OCI-LY3 (cell line): ENCODE measurements at regions not wholly inside any gene's neighbourhood (a gene's known extent, or its start where the extent isn't known, plus 50 kb on each side); places are given as distances from the start of the nearest gene placed in this dataset.

Source experiments
- H2AFZ ChIP-seq: fragments of 200-600, 300-600 bp; shearing (Covaris generic); 2 replicates; pipeline ENCODE4 v1.6.0; 2014; ENCODE audit warnings: antibody characterized with exemption, low read depth, low read length
- H3K27ac ChIP-seq: fragments of 200-600, 300-600 bp; sonication (generic); 2 replicates; pipeline ENCODE4 v1.5.1; 2014; ENCODE audit warnings: mild to moderate bottlenecking, low read length, moderate library complexity, mixed read lengths
- H3K27me3 ChIP-seq: fragments of 200-600, 300-600 bp; sonication (generic); 2 replicates; pipeline ENCODE4 v1.6.1; 2014; ENCODE audit warnings: low read depth, low read length, mixed read lengths
- H3K36me3 ChIP-seq: fragments of 200-600, 300-600 bp; sonication (generic); replicated peaks from 2 replicates; pipeline ENCODE3; 2014; ENCODE audit warnings: low read depth, low read length, mixed read lengths
- H3K4me1 ChIP-seq: fragments of 300-600, 200-600 bp; sonication (generic); 2 replicates; pipeline ENCODE4 v1.6.1; 2014; ENCODE audit warnings: low read length, mixed read lengths
- H3K4me2 ChIP-seq: fragments of 200-600, 300-600 bp; sonication (generic); 2 replicates; pipeline ENCODE4 v1.6.1; 2014; ENCODE audit warnings: low read length, mixed read lengths
- H3K4me3 ChIP-seq: fragments of 300-600, 200-600 bp; sonication (generic); 2 replicates; pipeline ENCODE4 v1.5.1; 2014; ENCODE audit warnings: antibody characterized with exemption, mild to moderate bottlenecking, low read length, moderate library complexity
- H3K79me2 ChIP-seq: fragments of 300-600, 200-600 bp; shearing (Covaris generic); 2 replicates; pipeline ENCODE4 v1.6.1; 2014; ENCODE audit warnings: mild to moderate bottlenecking, low read length, mixed read lengths
- H3K9ac ChIP-seq: fragments of 300-600, 200-600 bp; shearing (Covaris generic); 2 replicates; pipeline ENCODE4 v1.6.0; 2014; ENCODE audit warnings: mild to moderate bottlenecking, low read length, moderate library complexity
- H3K9me3 ChIP-seq: fragments of 200-600, 300-600 bp; shearing (Covaris generic); 2 replicates; pipeline ENCODE4 v1.6.1; 2014; ENCODE audit warnings: low read length, mixed read lengths; ENCODE audit not compliant: insufficient read depth
- H4K20me1 ChIP-seq: fragments of 200-600, 300-600 bp; sonication (generic); 2 replicates; pipeline ENCODE4 v1.6.1; 2016; ENCODE audit warnings: low read length, mixed read lengths; ENCODE audit not compliant: insufficient read depth
- CTCF ChIP-seq: fragments of 200-600, 300-600 bp; sonication (generic); IDR thresholded peaks from 2 replicates; pipeline ENCODE4 v1.5.1; 2014; ENCODE audit warnings: antibody characterized with exemption, low read length, low read depth
- EZH2phosphoT487 ChIP-seq: fragments of 200-600 bp; shearing (Covaris generic); IDR thresholded peaks from 2 replicates; pipeline ENCODE4 v1.6.1; 2018; ENCODE audit warnings: antibody characterized with exemption, mixed run types, low read depth

- no peak overlapping the region for H2AFZ ChIP-seq
- H3K4me1 ChIP-seq: no peaks in the 10 kb centered on the region
- no peaks in the 10 kb centered on the region for H3K36me3 ChIP-seq
- no peak overlapping the region for H3K4me3 ChIP-seq
- H4K20me1 ChIP-seq: no peaks in the 10 kb centered on the region
- TF ChIP-seq CTCF: no peak
- TF ChIP-seq EZH2phosphoT487: no peak
- H3K4me2 ChIP-seq: no peak overlapping the region
- H3K27ac ChIP-seq: no peak overlapping the region
- no peak overlapping the region for H3K9ac ChIP-seq
- H3K79me2 ChIP-seq: no peaks in the 10 kb centered on the region
- H3K9me3 ChIP-seq: no peaks in the 10 kb centered on the region
- no peaks in the 10 kb centered on the region for H3K27me3 ChIP-seq
These were observed 301.7 kb upstream of the IRX5 start for GRCh38 chr16:54628796-54629625.

- Histone ChIP-seq H2AFZ (no peak overlapping the region), H3K27me3 (no peaks in the 10 kb centered on the region), H3K36me3 (no peaks in the 10 kb centered on the region), H3K9me3 (no peaks in the 10 kb centered on the region), H3K9ac (no peak overlapping the region), H3K27ac (no peak overlapping the region), H3K4me1 (no peaks in the 10 kb centered on the region), H3K4me3 (no peak overlapping the region), H4K20me1 (no peaks in the 10 kb centered on the region), H3K79me2 (no peaks in the 10 kb centered on the region), H3K4me2 (no peak overlapping the region)
- TF ChIP-seq CTCF (no peak), EZH2phosphoT487 (no peak)
These were observed 303.0 kb upstream of the IRX5 start for GRCh38 chr16:54627616-54628015.

- Histone ChIP-seq H3K27me3 (no peaks in the 10 kb centered on the region), H3K4me1 (no peaks in the 10 kb centered on the region), H2AFZ (no peak overlapping the region), H3K36me3 (no peaks in the 10 kb centered on the region), H3K79me2 (no peaks in the 10 kb centered on the region), H3K27ac (no peak overlapping the region), H3K9ac (no peak overlapping the region), H3K4me3 (no peak overlapping the region), H3K4me2 (no peak overlapping the region), H4K20me1 (no peaks in the 10 kb centered on the region), H3K9me3 (no peaks in the 10 kb centered on the region)
- TF ChIP-seq CTCF (no peak), EZH2phosphoT487 (no peak)
These were observed 307.0 kb upstream of the IRX5 start for GRCh38 chr16:54623636-54624035.

GRCh38 chr16:54620197-54620596, 310.5 kb upstream of the IRX5 start:
- Histone ChIP-seq H3K79me2 (no peaks in the 10 kb centered on the region), H3K4me3 (no peak overlapping the region), H3K27ac (no peak overlapping the region), H3K4me2 (no peak overlapping the region), H3K4me1 (no peaks in the 10 kb centered on the region), H3K27me3 (no peaks in the 10 kb centered on the region; the same call in 1 of the 2 replicates), H3K9me3 (no peaks in the 10 kb centered on the region), H3K36me3 (no peaks in the 10 kb centered on the region), H4K20me1 (no peaks in the 10 kb centered on the region), H2AFZ (no peak overlapping the region), H3K9ac (no peak overlapping the region)
- TF ChIP-seq EZH2phosphoT487 (no peak), CTCF (no peak)
